Prostate gland (tissue), 2 donors: ENCODE measurements at regions not wholly inside any gene's neighbourhood (a gene's known extent, or its start where the extent isn't known, plus 50 kb on each side); places are given as distances from the start of the nearest gene placed in this dataset.

Source experiments
- DNase-seq: peaks from one replicate; pipeline ENCODE4 v3.0.0-alpha.2; 2019; ENCODE audit warnings: low spot score
- H3K27ac ChIP-seq, 2 donors: fragments of 200-600 bp; sonication (generic); 2 replicates each; pipeline ENCODE4 v1.5.1; 2017 to 2019
- H3K27me3 ChIP-seq: fragments of 200-600 bp; sonication (generic); replicated peaks from 2 replicates; pipeline ENCODE4 v1.5.1; 2019; ENCODE audit not compliant: insufficient read depth
- H3K36me3 ChIP-seq, 2 donors: fragments of 200-600 bp; sonication (generic); 1 replicate in 1 of 2; 2 replicates in 1 of 2; pipeline versions ENCODE4 v1.5.1 to v1.8.1; 2017 to 2019
- H3K4me1 ChIP-seq: fragments of 200-600 bp; sonication (generic); replicated peaks from 2 replicates; pipeline ENCODE4 v1.5.1; 2019
- H3K4me3 ChIP-seq, 2 donors: fragments of 200-600 bp; sonication (generic); 2 replicates each; pipeline ENCODE4 v1.5.1; 2017 to 2019
- H3K9me3 ChIP-seq: fragments of 200-600 bp; sonication (generic); 2 replicates; pipeline ENCODE4 v1.5.1; 2017
- POLR2A ChIP-seq: fragments of 450-650 bp; IDR thresholded peaks from one replicate; pipeline ENCODE4 v1.6.1; 2016; ENCODE audit warnings: antibody characterized with exemption, mild to moderate bottlenecking
- POLR2AphosphoS5 ChIP-seq: sonication (generic); formaldehyde crosslinking; IDR thresholded peaks from one replicate; pipeline ENCODE4 v1.6.1; 2017; ENCODE audit warnings: antibody characterized with exemption
- WGBS: methylation state at CpG from one replicate; pipeline ENCODE4 v1.1.5; 2018; 5-methylcytosine and 5-hydroxymethylcytosine counted together
- intact Hi-C: fragments of 100-400 bp; cut with DNase I; formaldehyde crosslinking; loops from one replicate; pipeline ENCODE4 v1.14.2; 2022
- TF ChIP-seq, protein P1 (sequence below), 4 experiments: fragments of 200-600 bp in 2 of 4; fragments of 450-650 bp in 2 of 4; sonication (generic) in 2 of 4; IDR thresholded peaks; 1 replicate in 3 of 4; 2 replicates in 1 of 4; pipeline ENCODE4 v1.5.1; 2016 to 2019; ENCODE audit warnings: antibody characterized with exemption in 4 of 4, mild to moderate bottlenecking in 2 of 4, moderate library complexity in 2 of 4

DNA sequence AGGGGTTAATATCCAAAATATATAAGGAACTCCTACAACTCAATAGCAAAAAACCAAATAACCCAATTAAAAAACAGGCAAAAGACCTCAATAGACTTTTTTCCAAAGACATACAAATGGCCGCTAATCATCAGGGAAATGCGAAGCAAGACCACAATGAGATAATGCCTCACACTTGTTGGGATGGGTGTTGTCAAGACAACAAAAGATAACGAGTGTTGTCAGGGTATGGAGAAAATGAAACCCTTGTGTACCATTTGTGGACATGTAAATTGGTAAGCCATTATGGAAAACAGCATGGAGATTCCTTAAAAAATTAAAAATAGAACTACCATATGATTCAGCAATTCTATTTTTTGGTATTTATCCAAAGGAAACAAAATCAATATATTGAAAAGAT, 620.2 kb downstream of the ACTL7B start:
- TF ChIP-seq POLR2AphosphoS5 (no peak), POLR2A (no peak)
- TF ChIP-seq, protein P1, sequence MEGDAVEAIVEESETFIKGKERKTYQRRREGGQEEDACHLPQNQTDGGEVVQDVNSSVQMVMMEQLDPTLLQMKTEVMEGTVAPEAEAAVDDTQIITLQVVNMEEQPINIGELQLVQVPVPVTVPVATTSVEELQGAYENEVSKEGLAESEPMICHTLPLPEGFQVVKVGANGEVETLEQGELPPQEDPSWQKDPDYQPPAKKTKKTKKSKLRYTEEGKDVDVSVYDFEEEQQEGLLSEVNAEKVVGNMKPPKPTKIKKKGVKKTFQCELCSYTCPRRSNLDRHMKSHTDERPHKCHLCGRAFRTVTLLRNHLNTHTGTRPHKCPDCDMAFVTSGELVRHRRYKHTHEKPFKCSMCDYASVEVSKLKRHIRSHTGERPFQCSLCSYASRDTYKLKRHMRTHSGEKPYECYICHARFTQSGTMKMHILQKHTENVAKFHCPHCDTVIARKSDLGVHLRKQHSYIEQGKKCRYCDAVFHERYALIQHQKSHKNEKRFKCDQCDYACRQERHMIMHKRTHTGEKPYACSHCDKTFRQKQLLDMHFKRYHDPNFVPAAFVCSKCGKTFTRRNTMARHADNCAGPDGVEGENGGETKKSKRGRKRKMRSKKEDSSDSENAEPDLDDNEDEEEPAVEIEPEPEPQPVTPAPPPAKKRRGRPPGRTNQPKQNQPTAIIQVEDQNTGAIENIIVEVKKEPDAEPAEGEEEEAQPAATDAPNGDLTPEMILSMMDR (IDR thresholded peaks at IDR 0.05) = no peak
- Histone ChIP-seq H3K36me3 (no peaks in the 10 kb centered on the region), H3K9me3 (no peaks in the 10 kb centered on the region), H3K4me3 (no peak overlapping the region), H3K27me3 (no peaks in the 10 kb centered on the region), H3K4me1 (no peaks in the 10 kb centered on the region), H3K27ac (no peak overlapping the region)
- DNase-seq = no peak
- WGBS = 94% methylated on average over 3 of the region's 3 CpGs
- intact Hi-C loops = no loop called here

GRCh38 chr9:108234811-108235210, 621.0 kb downstream of the ACTL7B start:
- no peak for DNase-seq
- H3K4me1 ChIP-seq = no peaks in the 10 kb centered on the region
- H3K27me3 ChIP-seq = no peaks in the 10 kb centered on the region
- no peak overlapping the region for H3K27ac ChIP-seq
- WGBS = 90% methylated on average over 5 of the region's 5 CpGs
- no peaks in the 10 kb centered on the region for H3K9me3 ChIP-seq
- no peak overlapping the region for H3K4me3 ChIP-seq
- intact Hi-C loops = no loop called here
- TF ChIP-seq POLR2A (no peak), POLR2AphosphoS5 (no peak)
- TF ChIP-seq, protein P1 (IDR thresholded peaks at IDR 0.05) = no peak
- no peaks in the 10 kb centered on the region for H3K36me3 ChIP-seq

GRCh38 chr9:108225149-108225800, 630.5 kb downstream of the ACTL7B start:
- WGBS = 75% methylated on average over 5 of the region's 5 CpGs
- no peak for DNase-seq

GRCh38 chr9:108224716-108225115, 631.1 kb downstream of the ACTL7B start:
- no peaks in the 10 kb centered on the region for H3K36me3 ChIP-seq

More at GRCh38 chr9:108225149-108225800, 630.5 kb downstream of the ACTL7B start:
- Histone ChIP-seq H3K9me3 (no peaks in the 10 kb centered on the region), H3K27ac (no peak overlapping the region), H3K36me3 (no peaks in the 10 kb centered on the region), H3K27me3 (no peaks in the 10 kb centered on the region), H3K4me3 (no peak overlapping the region), H3K4me1 (no peaks in the 10 kb centered on the region)
- TF ChIP-seq POLR2AphosphoS5 (no peak), POLR2A (no peak)
- TF ChIP-seq, protein P1 (IDR thresholded peaks at IDR 0.05) = no peak
- intact Hi-C loops = no loop called here

More at GRCh38 chr9:108224716-108225115, 631.1 kb downstream of the ACTL7B start:
- WGBS = 71% methylated on average over 3 of the region's 3 CpGs
- no peaks in the 10 kb centered on the region for H3K4me1 ChIP-seq
- H3K4me3 ChIP-seq = no peak overlapping the region
- no peak overlapping the region for H3K27ac ChIP-seq
- no peak for DNase-seq
- TF ChIP-seq POLR2A (no peak), POLR2AphosphoS5 (no peak)
- TF ChIP-seq, protein P1 (IDR thresholded peaks at IDR 0.05) = no peak
- no peaks in the 10 kb centered on the region for H3K9me3 ChIP-seq
- intact Hi-C loops = no loop called here
- H3K27me3 ChIP-seq = no peaks in the 10 kb centered on the region
